OCI-LY3 (cell line): ENCODE measurements at regions not wholly inside any gene's neighbourhood (a gene's known extent, or its start where the extent isn't known, plus 50 kb on each side); places are given as distances from the start of the nearest gene placed in this dataset.

ENCODE experiments used
- H2AFZ ChIP-seq: fragments of 200-600, 300-600 bp; shearing (Covaris generic); 2 replicates; pipeline ENCODE4 v1.6.0; 2014; ENCODE audit warnings: antibody characterized with exemption, low read depth, low read length
- H3K27ac ChIP-seq: fragments of 200-600, 300-600 bp; sonication (generic); 2 replicates; pipeline ENCODE4 v1.5.1; 2014; ENCODE audit warnings: mild to moderate bottlenecking, low read length, moderate library complexity, mixed read lengths
- H3K27me3 ChIP-seq: fragments of 200-600, 300-600 bp; sonication (generic); 2 replicates; pipeline ENCODE4 v1.6.1; 2014; ENCODE audit warnings: low read depth, low read length, mixed read lengths
- H3K36me3 ChIP-seq: fragments of 200-600, 300-600 bp; sonication (generic); replicated peaks from 2 replicates; pipeline ENCODE3; 2014; ENCODE audit warnings: low read depth, low read length, mixed read lengths
- H3K4me1 ChIP-seq: fragments of 300-600, 200-600 bp; sonication (generic); 2 replicates; pipeline ENCODE4 v1.6.1; 2014; ENCODE audit warnings: low read length, mixed read lengths
- H3K4me2 ChIP-seq: fragments of 200-600, 300-600 bp; sonication (generic); 2 replicates; pipeline ENCODE4 v1.6.1; 2014; ENCODE audit warnings: low read length, mixed read lengths
- H3K4me3 ChIP-seq: fragments of 300-600, 200-600 bp; sonication (generic); 2 replicates; pipeline ENCODE4 v1.5.1; 2014; ENCODE audit warnings: antibody characterized with exemption, mild to moderate bottlenecking, low read length, moderate library complexity
- H3K79me2 ChIP-seq: fragments of 300-600, 200-600 bp; shearing (Covaris generic); 2 replicates; pipeline ENCODE4 v1.6.1; 2014; ENCODE audit warnings: mild to moderate bottlenecking, low read length, mixed read lengths
- H3K9ac ChIP-seq: fragments of 300-600, 200-600 bp; shearing (Covaris generic); 2 replicates; pipeline ENCODE4 v1.6.0; 2014; ENCODE audit warnings: mild to moderate bottlenecking, low read length, moderate library complexity
- H3K9me3 ChIP-seq: fragments of 200-600, 300-600 bp; shearing (Covaris generic); 2 replicates; pipeline ENCODE4 v1.6.1; 2014; ENCODE audit warnings: low read length, mixed read lengths; ENCODE audit not compliant: insufficient read depth
- H4K20me1 ChIP-seq: fragments of 200-600, 300-600 bp; sonication (generic); 2 replicates; pipeline ENCODE4 v1.6.1; 2016; ENCODE audit warnings: low read length, mixed read lengths; ENCODE audit not compliant: insufficient read depth
- CTCF ChIP-seq: fragments of 200-600, 300-600 bp; sonication (generic); IDR thresholded peaks from 2 replicates; pipeline ENCODE4 v1.5.1; 2014; ENCODE audit warnings: antibody characterized with exemption, low read length, low read depth
- EZH2phosphoT487 ChIP-seq: fragments of 200-600 bp; shearing (Covaris generic); IDR thresholded peaks from 2 replicates; pipeline ENCODE4 v1.6.1; 2018; ENCODE audit warnings: antibody characterized with exemption, mixed run types, low read depth

GRCh38 chr14:48111151-48111550, 435.7 kb upstream of the MDGA2 start:
- H3K9me3 ChIP-seq: no peaks in the 10 kb centered on the region
- H3K4me3 ChIP-seq: no peak overlapping the region
- no peaks in the 10 kb centered on the region for H3K27me3 ChIP-seq
- H3K4me2 ChIP-seq: no peak overlapping the region
- no peak overlapping the region for H3K27ac ChIP-seq
- TF ChIP-seq EZH2phosphoT487: no peak
- no peak for TF ChIP-seq CTCF
- H4K20me1 ChIP-seq: no peaks in the 10 kb centered on the region
- H2AFZ ChIP-seq: no peak overlapping the region
- H3K4me1 ChIP-seq: peaks cover 8% of the 10 kb centered on the region
- no peaks in the 10 kb centered on the region for H3K79me2 ChIP-seq
- H3K9ac ChIP-seq: no peak overlapping the region
- no peaks in the 10 kb centered on the region for H3K36me3 ChIP-seq

DNA sequence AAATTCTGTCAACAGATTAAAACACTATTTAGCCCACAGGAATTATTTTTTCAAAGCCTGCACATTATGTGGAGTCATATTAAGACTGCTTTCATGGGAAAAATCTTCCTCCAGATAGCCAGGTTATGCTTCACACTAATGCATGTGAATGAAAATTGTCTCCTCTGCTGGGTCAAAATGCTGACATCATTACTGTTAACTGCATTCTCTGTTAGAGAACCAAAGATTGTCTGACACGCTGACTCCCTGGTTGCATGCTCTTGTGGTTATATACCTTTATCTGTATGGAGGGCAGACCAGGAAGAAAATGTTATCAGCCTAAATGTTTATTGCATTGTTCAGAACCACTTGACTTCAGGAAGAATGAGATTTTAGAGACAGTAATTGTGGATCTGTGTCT, 432.2 kb upstream of the MDGA2 start:
- H2AFZ ChIP-seq: no peak overlapping the region
- no peak overlapping the region for H3K4me2 ChIP-seq
- no peaks in the 10 kb centered on the region for H3K36me3 ChIP-seq
- no peaks in the 10 kb centered on the region for H3K79me2 ChIP-seq
- H3K27me3 ChIP-seq: no peaks in the 10 kb centered on the region
- H3K4me3 ChIP-seq: no peak overlapping the region
- no peaks in the 10 kb centered on the region for H4K20me1 ChIP-seq
- H3K9me3 ChIP-seq: no peaks in the 10 kb centered on the region
- no peaks in the 10 kb centered on the region for H3K4me1 ChIP-seq
- no peak overlapping the region for H3K27ac ChIP-seq
- H3K9ac ChIP-seq: no peak overlapping the region
- TF ChIP-seq EZH2phosphoT487 (no peak), CTCF (no peak)

- Histone ChIP-seq H3K79me2 (no peaks in the 10 kb centered on the region), H3K9ac (no peak overlapping the region), H3K9me3 (0 out of 2 replicates have a peak, but pooled peaks cover 5% of the 10 kb centered on the region)
Observed at GRCh38 chr14:48096897-48097296, 421.5 kb upstream of the MDGA2 start.

DNA sequence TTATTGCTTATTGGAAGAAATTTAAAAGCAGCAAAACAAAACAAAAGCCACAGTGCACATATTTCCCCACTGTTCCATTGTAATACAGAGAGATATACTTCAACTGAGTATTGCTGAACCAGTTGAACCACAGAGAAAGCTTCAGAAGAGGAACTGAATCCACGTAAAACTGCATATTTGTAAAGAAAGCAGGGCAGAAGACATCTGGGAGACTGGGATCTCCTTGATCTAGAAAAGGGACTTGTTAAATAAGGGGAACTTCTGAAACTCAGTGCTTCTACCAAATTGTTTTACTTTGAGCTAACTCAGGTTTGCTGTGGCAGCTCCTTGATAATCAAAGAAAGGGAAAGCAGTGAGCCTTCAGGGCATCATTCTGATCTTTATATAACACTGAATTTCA, 411.1 kb upstream of the MDGA2 start:
- H3K4me2 ChIP-seq: no peak overlapping the region
- no peak for TF ChIP-seq CTCF
- no peak for TF ChIP-seq EZH2phosphoT487
- H3K79me2 ChIP-seq: no peaks in the 10 kb centered on the region
- H4K20me1 ChIP-seq: no peaks in the 10 kb centered on the region
- no peak overlapping the region for H3K27ac ChIP-seq
- H3K4me3 ChIP-seq: no peak overlapping the region
- H3K27me3 ChIP-seq: no peaks in the 10 kb centered on the region
- H3K4me1 ChIP-seq: peaks cover 6% of the 10 kb centered on the region
- H3K9me3 ChIP-seq: no peaks in the 10 kb centered on the region
- no peaks in the 10 kb centered on the region for H3K36me3 ChIP-seq
- no peak overlapping the region for H3K9ac ChIP-seq
- H2AFZ ChIP-seq: no peak overlapping the region

More at GRCh38 chr14:48096897-48097296, 421.5 kb upstream of the MDGA2 start:
- Histone ChIP-seq H4K20me1 (no peaks in the 10 kb centered on the region), H3K4me3 (no peak overlapping the region), H2AFZ (no peak overlapping the region), H3K27ac (0 out of 2 replicates have a peak overlapping the region, but pooled peaks have one; percentile 18), H3K36me3 (peaks cover 5% of the 10 kb centered on the region), H3K4me2 (peak overlapping the region; percentile 23), H3K4me1 (peaks cover 11% of the 10 kb centered on the region), H3K27me3 (no peaks in the 10 kb centered on the region)
- no peak for TF ChIP-seq EZH2phosphoT487
- no peak for TF ChIP-seq CTCF
